GM12873 (cell line): ENCODE measurements at regions not wholly inside any gene's neighbourhood (a gene's known extent, or its start where the extent isn't known, plus 50 kb on each side); places are given as distances from the start of the nearest gene placed in this dataset.
A peak's percentile ranks its signal among the peaks of the same experiment; 100 is the strongest.

ENCODE experiments used
- CTCF ChIP-seq: IDR thresholded peaks from 2 replicates; pipeline ENCODE4 v1.5.1; 2012; ENCODE audit warnings: low read depth, mild to moderate bottlenecking, moderate library complexity, low read length, control low read depth; ENCODE audit not compliant: insufficient read depth; ENCODE audit errors: missing control alignments

- no peak for TF ChIP-seq CTCF
These were observed 79.7 kb downstream of the VMA21 start for GRCh38 chrX:151476604-151477303.

DNA sequence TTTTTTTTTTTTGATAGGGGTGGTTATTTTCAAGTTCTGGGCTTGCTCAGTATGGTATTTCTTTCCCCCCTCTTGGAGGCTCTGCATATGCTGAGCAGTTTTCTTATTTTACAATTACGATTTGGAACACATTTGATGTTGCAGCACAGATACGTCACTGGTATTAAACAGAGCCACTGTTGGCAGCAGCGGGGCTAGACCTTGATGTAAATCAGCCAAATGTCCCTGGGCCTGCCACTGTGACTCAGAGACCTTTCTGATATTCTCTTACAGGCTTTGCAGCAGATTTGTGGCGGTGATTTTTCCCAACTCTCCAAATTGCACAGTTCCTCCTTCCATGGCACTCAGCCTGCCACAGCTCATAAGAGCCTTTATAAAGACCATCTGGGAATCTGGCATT lies 81.1 kb downstream of the VMA21 start:
- no peak for TF ChIP-seq CTCF

GRCh38 chrX:151488677-151489076 lies 74.8 kb upstream of the PASD1 start:
- peak; percentile 67 for TF ChIP-seq CTCF

- peak; percentile 50 for TF ChIP-seq CTCF
These were observed 57.7 kb upstream of the PASD1 start for GRCh38 chrX:151505796-151506195.

- TF ChIP-seq CTCF = no peak
These were observed 53.3 kb upstream of the PASD1 start for GRCh38 chrX:151510203-151510602.

- TF ChIP-seq CTCF = no peak
These were observed 50.0 kb upstream of the PASD1 start for GRCh38 chrX:151513472-151513871.
